HG03460 (cell line): ENCODE measurements at regions not wholly inside any gene's neighbourhood (a gene's known extent, or its start where the extent isn't known, plus 50 kb on each side); places are given as distances from the start of the nearest gene placed in this dataset.

Source experiments
- ATAC-seq: cut with Tn5 transposase; IDR thresholded peaks from one replicate; pipeline ENCODE4 v1.9.1; 2021; ENCODE audit not compliant: unreplicated experiment

- no peak for ATAC-seq
Measured at GRCh38 chr10:107914450-107915214, 750.1 kb upstream of the SORCS1 start.

- ATAC-seq = no peak
Measured at GRCh38 chr10:107913317-107914294, 749.1 kb upstream of the SORCS1 start.

- no peak for ATAC-seq
Measured at GRCh38 chr10:107901076-107901475, 736.6 kb upstream of the SORCS1 start.

DNA sequence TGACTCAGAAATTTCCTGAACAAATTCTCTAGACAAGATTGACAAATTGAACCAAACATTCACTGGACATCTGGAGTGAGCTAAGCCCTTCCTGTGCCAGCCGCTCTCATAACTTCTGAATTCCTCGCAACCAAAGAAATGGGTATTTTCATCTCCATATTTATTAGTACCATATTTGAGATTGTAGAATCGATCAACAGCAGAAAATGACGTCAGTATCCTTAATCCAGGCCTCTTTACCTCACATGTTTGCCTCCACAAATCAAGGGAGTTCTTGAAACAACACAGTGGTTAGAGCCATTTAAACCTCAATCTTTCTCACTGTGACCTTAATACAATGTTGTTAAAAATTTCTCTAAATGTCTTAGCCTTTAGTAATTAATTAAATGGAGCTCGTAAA, 735.6 kb upstream of the SORCS1 start:
- no peak for ATAC-seq

GRCh38 chr10:107899502-107900062, 735.1 kb upstream of the SORCS1 start:
- ATAC-seq = no peak

DNA sequence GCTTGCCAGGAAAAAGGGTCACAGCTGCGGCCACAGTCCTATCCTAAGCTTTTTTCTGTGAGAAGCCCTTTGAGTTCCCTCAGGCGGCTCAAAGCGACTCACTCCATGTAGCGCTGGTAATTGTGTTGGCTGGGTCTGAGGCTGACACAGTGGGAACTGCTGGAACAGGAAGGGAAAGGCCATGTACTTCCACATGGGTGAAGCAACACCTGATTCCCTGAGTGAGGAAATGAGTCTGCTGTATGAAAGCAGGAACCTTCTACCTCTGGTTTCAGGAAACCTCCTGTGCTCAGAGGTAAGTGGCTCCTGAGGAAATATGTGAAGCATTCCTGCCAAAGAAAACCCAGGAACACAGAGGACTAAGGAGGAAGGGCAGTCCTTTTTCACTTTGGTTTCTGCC, 734.6 kb upstream of the SORCS1 start:
- no peak for ATAC-seq

GRCh38 chr10:107898392-107898791, 733.9 kb upstream of the SORCS1 start:
- no peak for ATAC-seq

DNA sequence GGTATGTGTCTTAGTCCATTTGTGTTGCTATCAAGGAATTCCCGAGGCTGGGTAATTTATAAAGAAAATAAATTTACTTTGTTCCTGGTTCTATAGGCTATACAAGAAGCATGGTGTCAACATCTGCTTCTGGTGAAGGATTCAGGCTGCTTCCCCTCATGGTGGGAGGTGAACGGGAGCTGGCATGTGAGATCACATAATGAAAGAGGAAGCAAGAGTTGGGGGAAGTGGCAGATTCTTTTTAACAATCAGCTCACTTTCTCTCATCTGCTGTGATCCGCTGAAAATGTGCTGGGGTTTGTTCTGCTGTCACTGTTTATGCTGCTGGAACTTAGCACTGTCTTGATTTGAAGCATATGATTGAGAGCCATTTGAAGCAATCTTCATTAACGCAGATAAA, 730.0 kb upstream of the SORCS1 start:
- no peak for ATAC-seq

DNA sequence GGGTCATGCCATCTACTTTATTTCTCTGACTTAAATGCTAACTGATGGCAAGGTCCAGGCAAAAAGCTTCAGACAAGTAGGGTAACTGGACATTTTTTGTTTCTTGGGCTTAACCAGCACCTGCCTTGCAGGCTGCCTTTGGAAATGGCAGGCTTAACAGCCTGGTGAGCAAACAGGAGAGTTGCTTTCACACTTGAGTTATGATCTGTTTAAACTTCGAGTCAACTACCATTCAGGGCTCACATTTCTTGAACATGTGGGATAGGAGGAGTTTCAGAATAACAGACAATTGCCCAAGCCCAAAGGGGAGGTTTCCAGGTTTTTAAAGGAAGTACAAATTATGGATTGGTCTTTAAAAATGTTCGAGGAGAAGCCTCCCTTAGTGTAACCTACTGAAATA, 724.6 kb upstream of the SORCS1 start:
- ATAC-seq = no peak

DNA sequence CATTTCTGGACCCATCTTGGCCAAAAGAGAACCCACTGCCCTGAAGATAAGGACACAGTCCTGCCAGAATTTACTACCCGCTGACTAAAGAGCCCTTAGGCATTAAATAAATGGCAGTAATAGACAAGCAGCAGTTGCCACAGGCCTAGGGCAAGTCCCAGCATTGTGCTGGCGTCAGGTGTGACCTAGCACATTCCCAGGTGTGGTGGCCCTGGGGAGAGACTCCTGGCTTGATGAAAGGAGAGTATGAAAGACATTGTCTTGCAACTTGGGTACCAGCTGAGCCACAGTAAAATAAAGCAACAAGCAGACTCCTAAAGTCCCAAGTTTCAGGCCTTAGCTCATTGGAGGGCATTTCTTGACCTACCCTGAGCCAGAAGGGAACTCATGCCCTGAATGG, 715.7 kb upstream of the SORCS1 start:
- ATAC-seq = no peak

- no peak for ATAC-seq
Measured at GRCh38 chr10:107873007-107873406, 708.5 kb upstream of the SORCS1 start.

DNA sequence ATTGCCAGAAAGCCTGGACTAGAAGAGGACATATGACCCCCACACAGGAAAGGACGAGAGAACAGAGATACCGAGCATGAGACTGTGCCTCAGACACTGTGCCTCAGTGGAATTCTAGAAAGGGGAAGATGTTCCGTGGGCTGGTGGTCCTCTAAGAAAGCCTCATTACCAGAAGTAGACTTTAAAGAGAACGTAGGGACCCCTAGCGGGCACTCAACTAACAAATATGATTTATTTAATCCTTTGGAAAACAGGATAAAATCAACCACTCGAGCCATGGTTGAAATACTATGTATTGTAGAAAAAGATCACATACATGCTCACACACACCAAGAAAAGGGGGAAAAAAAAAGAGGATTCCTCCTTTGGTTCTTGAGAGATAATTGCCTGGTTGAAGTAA, 701.2 kb upstream of the SORCS1 start:
- ATAC-seq = no peak

- ATAC-seq = no peak
Measured at GRCh38 chr10:107859065-107859464, 694.6 kb upstream of the SORCS1 start.

- ATAC-seq = no peak
Measured at GRCh38 chr10:107856047-107856315, 691.5 kb upstream of the SORCS1 start.

DNA sequence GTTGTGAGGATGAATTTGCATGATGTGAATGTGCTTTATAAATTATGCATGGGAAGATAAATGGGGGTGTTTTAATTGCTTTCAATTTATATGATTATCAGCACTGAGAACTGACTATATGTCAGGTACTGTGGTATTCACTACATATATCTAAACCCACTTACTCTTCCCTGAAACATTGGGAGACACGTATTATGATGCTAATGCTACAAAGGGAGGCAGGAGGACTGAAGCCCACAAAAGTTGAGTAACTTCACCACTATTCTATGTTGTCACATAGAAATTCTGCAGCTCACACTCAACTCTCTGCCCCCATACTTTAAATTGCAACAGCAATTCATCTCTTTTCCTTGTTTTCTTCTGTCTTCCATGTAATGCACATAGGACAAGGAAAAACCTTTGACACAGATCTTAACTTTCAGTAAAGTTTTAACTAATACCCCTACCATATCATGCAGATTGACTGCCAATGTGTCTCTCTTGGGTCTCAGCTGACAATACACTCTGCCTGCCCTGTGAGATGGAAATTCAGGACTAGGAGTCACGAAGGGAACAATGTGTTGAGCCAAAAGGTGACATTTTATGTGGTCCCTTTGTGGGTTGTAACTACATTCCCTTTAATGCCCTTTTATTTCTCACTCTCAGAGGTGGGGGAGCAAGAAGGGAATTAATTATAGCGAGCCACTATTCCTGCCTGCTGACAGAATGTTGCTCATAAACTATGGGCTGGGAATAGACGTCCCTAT, 691.0 kb upstream of the SORCS1 start:
- ATAC-seq = no peak

- ATAC-seq = no peak
Measured at GRCh38 chr10:107848726-107849360, 684.3 kb upstream of the SORCS1 start.

DNA sequence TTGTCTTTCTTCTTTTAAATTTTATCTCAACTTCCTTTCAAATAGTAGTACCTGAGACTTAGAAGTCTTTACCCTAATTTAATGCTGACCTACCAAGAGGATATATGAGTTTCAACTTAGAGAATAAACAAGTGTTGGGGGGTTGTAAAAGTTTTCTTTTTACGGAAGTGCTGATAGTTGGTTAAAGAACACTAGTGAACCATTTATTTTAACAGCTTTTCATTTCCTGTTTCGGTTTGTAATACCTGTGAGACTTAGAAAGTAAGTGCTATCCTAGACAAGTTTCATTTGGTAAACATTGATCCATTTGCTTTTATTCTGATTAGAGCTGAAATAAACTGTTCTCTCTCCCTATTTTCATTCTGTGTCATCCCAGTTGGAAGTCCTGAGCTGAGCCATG, 683.1 kb upstream of the SORCS1 start:
- no peak for ATAC-seq

DNA sequence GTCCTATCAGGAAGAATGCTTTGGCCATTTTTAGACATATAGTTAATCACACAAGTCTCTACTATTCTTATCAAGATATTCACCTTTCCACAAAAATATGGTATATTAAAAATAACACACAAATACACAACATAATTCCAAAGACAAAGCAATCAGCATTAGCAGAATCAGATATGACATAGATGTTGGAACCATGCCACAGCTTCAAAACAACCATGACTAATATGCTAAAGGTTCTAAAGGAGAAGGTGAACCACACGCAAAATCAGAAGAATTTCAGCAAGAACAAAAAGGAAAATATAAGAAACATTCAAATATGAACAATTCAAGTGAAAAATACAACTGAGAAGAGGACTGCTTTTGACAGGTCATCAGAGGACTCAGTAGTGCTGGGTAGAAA, 670.2 kb upstream of the SORCS1 start:
- ATAC-seq = no peak

DNA sequence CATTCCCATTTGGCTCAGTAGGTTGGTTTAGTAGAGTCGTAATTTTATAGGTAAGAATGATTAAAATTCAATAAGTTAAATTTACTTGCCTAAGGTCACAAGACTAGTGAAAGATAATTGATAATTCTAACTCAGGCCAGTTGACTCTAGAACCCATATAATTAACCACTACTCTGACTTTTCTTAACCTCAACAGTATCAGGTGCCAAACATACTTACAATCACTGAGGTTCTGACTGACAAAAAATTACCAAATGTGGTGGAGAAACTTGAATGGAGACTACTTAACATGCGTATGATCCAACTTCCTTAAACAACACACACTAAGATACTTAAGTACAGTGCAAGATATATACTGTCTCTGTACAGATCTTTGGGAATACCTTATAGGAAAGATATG, 667.3 kb upstream of the SORCS1 start:
- ATAC-seq = no peak

DNA sequence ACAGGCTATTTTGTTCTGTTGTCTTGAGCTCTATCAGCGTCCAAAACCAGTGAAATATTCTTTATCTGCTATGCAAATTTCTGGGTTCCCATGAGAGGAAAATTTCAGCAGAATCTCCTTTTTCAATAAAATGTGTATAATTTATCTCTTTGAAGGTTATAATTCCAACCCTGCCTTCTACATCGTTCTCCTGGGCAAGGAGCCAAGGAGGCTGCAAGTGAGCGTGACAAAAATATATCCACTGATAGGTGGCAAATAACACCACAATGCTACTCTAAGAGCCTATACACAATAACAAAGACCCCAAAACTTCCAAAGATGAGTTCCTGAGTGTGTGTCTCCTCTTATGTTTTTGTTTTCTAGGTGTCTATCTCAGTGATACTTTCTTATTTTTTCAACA, 664.7 kb upstream of the SORCS1 start:
- ATAC-seq = no peak

DNA sequence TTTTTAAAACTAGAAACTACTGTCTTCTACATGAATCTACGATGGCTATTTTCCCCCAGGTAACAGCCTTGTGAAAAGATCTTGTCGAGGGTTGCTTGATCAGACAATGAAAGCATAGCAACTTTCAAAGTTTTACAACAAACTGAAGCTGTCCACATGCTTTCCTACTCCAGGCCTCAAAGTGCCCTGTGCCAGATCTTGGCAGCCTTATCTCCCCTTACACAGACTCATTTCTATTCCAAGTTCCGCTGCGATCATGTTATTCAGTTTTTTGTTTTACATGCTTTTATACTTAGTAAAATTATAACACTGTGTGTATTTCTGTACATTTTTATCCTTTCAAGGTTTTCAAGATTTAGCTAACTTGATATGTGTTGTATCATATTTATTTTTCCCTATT, 661.7 kb upstream of the SORCS1 start:
- no peak for ATAC-seq
